SK-N-SH (cell line): ENCODE measurements at regions not wholly inside any gene's neighbourhood (a gene's known extent, or its start where the extent isn't known, plus 50 kb on each side); places are given as distances from the start of the nearest gene placed in this dataset.

Source experiments
- CTCF ChIA-PET: fragments of 300-600, 350-600 bp; formaldehyde crosslinking; extraction: SDS; loops from one replicate; lab custom pipeline; 2021; lab: Yijun Ruan, JAX
- POLR2A ChIA-PET: fragments of 350-600 bp; sonication (Branson Sonifier 250); formaldehyde crosslinking; extraction: SDS; loops from one replicate; lab custom pipeline; 2020; ENCODE audit warnings: antibody characterized with exemption, inconsistent platforms; lab: Yijun Ruan, JAX
- DNase-seq: peaks from one replicate; pipeline ENCODE4 v3.0.0; 2012
- H2AFZ ChIP-seq: fragments of 200-600 bp; sonication (generic); 2 replicates; pipeline ENCODE4 v1.8.1; 2016; ENCODE audit warnings: antibody characterized with exemption, mild to moderate bottlenecking, low read depth
- H3F3A ChIP-seq: fragments of 200-600 bp; sonication (generic); replicated peaks from 2 replicates; pipeline ENCODE3; 2016; ENCODE audit warnings: antibody characterized with exemption, mild to moderate bottlenecking; ENCODE audit not compliant: insufficient read depth
- H3K27ac ChIP-seq, 2 experiments: fragments of 200-500 bp in 1 of 2; fragments of 200-600 bp in 1 of 2; sonication (Bioruptor generic) in 1 of 2; sonication (generic), shearing (Covaris generic) in 1 of 2; 2 replicates each; pipeline versions ENCODE4 v1.5.1 to v1.6.1; 2014 to 2016; ENCODE audit warnings: low read depth in 2 of 2, inconsistent platforms in 1 of 2, low read length in 1 of 2, mild to moderate bottlenecking in 1 of 2, mixed read lengths in 1 of 2
- H3K27me3 ChIP-seq: fragments of 200-600 bp; sonication (generic), shearing (Covaris generic); 2 replicates; pipeline ENCODE4 v1.6.1; 2016; ENCODE audit warnings: mixed run types; ENCODE audit not compliant: insufficient read depth
- H3K36me3 ChIP-seq, 2 experiments: fragments of 200-500 bp in 1 of 2; fragments of 200-600 bp in 1 of 2; sonication (Bioruptor generic) in 1 of 2; sonication (generic) in 1 of 2; replicated peaks in 1 of 2; 2 replicates each; pipeline versions ENCODE3 to v1.5.1; 2014 to 2016; ENCODE audit warnings: low read length in 1 of 2, mild to moderate bottlenecking in 1 of 2; ENCODE audit not compliant: insufficient read depth in 2 of 2, control insufficient read depth in 1 of 2
- H3K4me1 ChIP-seq, 2 experiments: fragments of 200-500 bp in 1 of 2; fragments of 200-600 bp in 1 of 2; sonication (Bioruptor generic) in 1 of 2; sonication (generic), shearing (Covaris generic) in 1 of 2; 2 replicates each; pipeline versions ENCODE4 v1.5.1 to v1.6.1; 2014 to 2016; ENCODE audit warnings: low read depth in 1 of 2, low read length in 1 of 2, mixed run types in 1 of 2; ENCODE audit not compliant: insufficient read depth in 2 of 2, control insufficient read depth in 1 of 2
- H3K4me2 ChIP-seq: fragments of 200-600 bp; sonication (generic), shearing (Covaris generic); 2 replicates; pipeline ENCODE4 v1.6.1; 2017; ENCODE audit warnings: mixed run types
- H3K4me3 ChIP-seq, 2 experiments: fragments of 200-500 bp in 1 of 2; fragments of 200-600 bp in 1 of 2; sonication (Bioruptor generic) in 1 of 2; sonication (generic), shearing (Covaris generic) in 1 of 2; 2 replicates each; pipeline versions ENCODE4 v1.5.1 to v1.8.1; 2014 to 2016; ENCODE audit warnings: low read depth in 2 of 2, inconsistent platforms in 1 of 2, low read length in 1 of 2, mild to moderate bottlenecking in 1 of 2, mixed read lengths in 1 of 2, moderate library complexity in 1 of 2
- H3K79me2 ChIP-seq: fragments of 200-600 bp; sonication (generic); 2 replicates; pipeline ENCODE4 v1.8.1; 2017; ENCODE audit warnings: mild to moderate bottlenecking; ENCODE audit not compliant: insufficient read depth
- H3K9ac ChIP-seq: fragments of 200-600 bp; sonication (generic); 2 replicates; pipeline ENCODE4 v1.6.1; 2017; ENCODE audit warnings: mixed run types
- H3K9me2 ChIP-seq: fragments of 200-600 bp; sonication (generic); 2 replicates; pipeline ENCODE4 v1.6.1; 2017; ENCODE audit warnings: mixed run types
- H3K9me3 ChIP-seq: fragments of 200-600 bp; sonication (generic); 2 replicates; pipeline ENCODE4 v1.6.1; 2017; ENCODE audit warnings: mixed run types, mild to moderate bottlenecking, moderate library complexity
- H4K20me1 ChIP-seq: fragments of 200-600 bp; sonication (generic); 2 replicates; pipeline ENCODE4 v1.6.1; 2017; ENCODE audit warnings: mild to moderate bottlenecking, mixed run types; ENCODE audit not compliant: insufficient read depth
- CHD2 ChIP-seq: fragments of 150-350 bp; IDR thresholded peaks from 2 replicates; pipeline ENCODE4 v1.6.1; 2018; ENCODE audit warnings: low read length; ENCODE audit not compliant: partially characterized antibody
- ELF1 ChIP-seq: IDR thresholded peaks from 2 replicates; pipeline ENCODE4 v1.4.0; 2012
- EZH2phosphoT487 ChIP-seq: fragments of 200-600 bp; sonication (generic); IDR thresholded peaks from 2 replicates; pipeline ENCODE4 v1.6.1; 2017; ENCODE audit warnings: low read depth, mixed run types, mild to moderate bottlenecking, antibody characterized with exemption, moderate library complexity, borderline replicate concordance
- FOXM1 ChIP-seq: IDR thresholded peaks from 2 replicates; pipeline ENCODE4 v1.4.0; 2012; ENCODE audit warnings: low read depth, mild to moderate bottlenecking
- GABPA ChIP-seq: IDR thresholded peaks from 2 replicates; pipeline ENCODE4 v1.4.0; 2012; ENCODE audit warnings: low read depth, mild to moderate bottlenecking
- GATA2 ChIP-seq: sonication (generic); formaldehyde crosslinking; IDR thresholded peaks from 2 replicates; pipeline ENCODE4 v1.5.0; 2020; ENCODE audit warnings: mild to moderate bottlenecking, missing genetic modification reagents
- IRF3 ChIP-seq: fragments of 150-350 bp; IDR thresholded peaks from 2 replicates; pipeline ENCODE4 v1.6.1; 2016; ENCODE audit warnings: mild to moderate bottlenecking, low read depth, low read length
- JUND ChIP-seq: IDR thresholded peaks from 2 replicates; pipeline ENCODE4 v1.4.0; 2012
- MAX ChIP-seq: IDR thresholded peaks from 2 replicates; pipeline ENCODE4 v1.4.0; 2012; ENCODE audit warnings: low read depth
- MXI1 ChIP-seq: IDR thresholded peaks from 2 replicates; pipeline ENCODE4 v1.6.1; 2012; ENCODE audit warnings: mild to moderate bottlenecking, low read depth, low read length, improper control_type of control experiment
- NFIC ChIP-seq: IDR thresholded peaks from 2 replicates; pipeline ENCODE4 v1.4.0; 2012; ENCODE audit warnings: borderline replicate concordance
- POLR2AphosphoS5 ChIP-seq: IDR thresholded peaks from 2 replicates; pipeline ENCODE4 v1.6.1; 2012; ENCODE audit warnings: low read depth, low read length
- RCOR1 ChIP-seq: fragments of 150-350 bp; IDR thresholded peaks from 2 replicates; pipeline ENCODE4 v1.6.1; 2017; ENCODE audit warnings: antibody characterized with exemption, low read length
- REST ChIP-seq: IDR thresholded peaks from 2 replicates; pipeline ENCODE4 v1.6.1; 2012; ENCODE audit warnings: mild to moderate bottlenecking, low read depth, low read length, moderate library complexity
- RFX5 ChIP-seq: IDR thresholded peaks from 2 replicates; pipeline ENCODE4 v1.6.1; 2012; ENCODE audit warnings: mild to moderate bottlenecking, improper control_type of control experiment, low read length
- SIN3A ChIP-seq: IDR thresholded peaks from 2 replicates; pipeline ENCODE4 v1.6.1; 2012; ENCODE audit warnings: low read depth, mild to moderate bottlenecking, low read length, moderate library complexity, borderline replicate concordance
- TCF12 ChIP-seq: IDR thresholded peaks from 2 replicates; pipeline ENCODE4 v1.4.0; 2012
- TEAD4 ChIP-seq: IDR thresholded peaks from 2 replicates; pipeline ENCODE4 v1.4.0; 2012; ENCODE audit warnings: mild to moderate bottlenecking, borderline replicate concordance; ENCODE audit not compliant: insufficient read depth
- USF2 ChIP-seq: fragments of 150-350 bp; IDR thresholded peaks from 2 replicates; pipeline ENCODE4 v1.6.1; 2017; ENCODE audit warnings: antibody characterized with exemption, low read length, low read depth, borderline replicate concordance
- WGBS: methylation state at CpG from one replicate; pipeline ENCODE4 v1.1.6; 2017; ENCODE audit warnings: low lambda C conversion rate; 5-methylcytosine and 5-hydroxymethylcytosine counted together
- TF ChIP-seq, protein P1 (sequence below): IDR thresholded peaks from 2 replicates; pipeline ENCODE4 v1.4.0; 2012; ENCODE audit warnings: low read depth, borderline replicate concordance

DNA sequence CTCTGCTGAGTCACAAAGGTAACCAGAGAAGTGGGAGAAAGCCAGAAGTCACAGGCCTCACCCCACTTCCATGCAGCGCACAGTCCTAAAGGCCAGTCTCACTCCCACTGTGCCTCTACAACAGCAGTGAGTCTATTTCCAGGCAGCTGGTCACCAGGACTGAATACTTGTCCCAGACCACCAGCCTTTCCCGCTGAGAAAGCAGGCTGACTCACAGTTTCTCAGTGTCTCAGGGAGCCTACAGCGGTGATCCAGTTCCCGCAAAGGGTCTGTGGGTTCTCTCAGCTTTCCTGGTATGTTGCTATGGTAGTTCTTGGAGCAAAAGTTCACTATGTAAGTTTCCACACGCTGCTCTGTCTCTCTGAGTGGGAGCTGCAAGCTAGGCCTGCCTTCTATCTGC lies 622.5 kb downstream of the RNF144A start:
- DNase-seq: no peak
- Histone ChIP-seq H3K9me2 (no peaks in the 10 kb centered on the region), H3K27ac (no peak overlapping the region), H3K36me3 (no peaks in the 10 kb centered on the region), H3K4me2 (no peak overlapping the region), H3F3A (no peaks in the 10 kb centered on the region), H4K20me1 (no peaks in the 10 kb centered on the region), H3K27me3 (no peaks in the 10 kb centered on the region), H3K9me3 (no peaks in the 10 kb centered on the region), H3K9ac (no peak overlapping the region), H3K4me3 (no peak overlapping the region), H3K79me2 (no peaks in the 10 kb centered on the region), H3K4me1 (peaks cover 0 to 7% of the 10 kb centered on the region in 2 experiments; a peak in 1 of 4 replicates), H2AFZ (no peak overlapping the region)
- POLR2A ChIA-PET: no interaction called here
- CTCF ChIA-PET: interaction anchor here (0.7 kb wide), 1 partner anchor 106 kb away, joined by 4 read pairs; no protein-coding TSS in a partner anchor
- TF ChIP-seq ELF1: no peak
- TF ChIP-seq GATA2 (CRISPR knock-in tag): no peak
- TF ChIP-seq POLR2AphosphoS5: no peak
- TF ChIP-seq JUND: no peak
- no peak for TF ChIP-seq MAX
- TF ChIP-seq GABPA: no peak
- TF ChIP-seq TEAD4: no peak
- no peak for TF ChIP-seq EZH2phosphoT487
- TF ChIP-seq USF2: no peak
- no peak for TF ChIP-seq RFX5
- TF ChIP-seq CHD2: no peak
- TF ChIP-seq NFIC: no peak
- no peak for TF ChIP-seq REST
- TF ChIP-seq, protein P1, sequence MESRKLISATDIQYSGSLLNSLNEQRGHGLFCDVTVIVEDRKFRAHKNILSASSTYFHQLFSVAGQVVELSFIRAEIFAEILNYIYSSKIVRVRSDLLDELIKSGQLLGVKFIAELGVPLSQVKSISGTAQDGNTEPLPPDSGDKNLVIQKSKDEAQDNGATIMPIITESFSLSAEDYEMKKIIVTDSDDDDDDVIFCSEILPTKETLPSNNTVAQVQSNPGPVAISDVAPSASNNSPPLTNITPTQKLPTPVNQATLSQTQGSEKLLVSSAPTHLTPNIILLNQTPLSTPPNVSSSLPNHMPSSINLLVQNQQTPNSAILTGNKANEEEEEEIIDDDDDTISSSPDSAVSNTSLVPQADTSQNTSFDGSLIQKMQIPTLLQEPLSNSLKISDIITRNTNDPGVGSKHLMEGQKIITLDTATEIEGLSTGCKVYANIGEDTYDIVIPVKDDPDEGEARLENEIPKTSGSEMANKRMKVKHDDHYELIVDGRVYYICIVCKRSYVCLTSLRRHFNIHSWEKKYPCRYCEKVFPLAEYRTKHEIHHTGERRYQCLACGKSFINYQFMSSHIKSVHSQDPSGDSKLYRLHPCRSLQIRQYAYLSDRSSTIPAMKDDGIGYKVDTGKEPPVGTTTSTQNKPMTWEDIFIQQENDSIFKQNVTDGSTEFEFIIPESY: no peak
- TF ChIP-seq IRF3: no peak
- no peak for TF ChIP-seq TCF12
- no peak for TF ChIP-seq FOXM1
- no peak for TF ChIP-seq SIN3A
- no peak for TF ChIP-seq RCOR1
- TF ChIP-seq MXI1: no peak
- WGBS: 43% methylated on average over 3 of the region's 5 CpGs
